ENCODE measurements at regions not wholly inside any gene's neighbourhood (a gene's known extent, or its start where the extent isn't known, plus 50 kb on each side); places are given as distances from the start of the nearest gene placed in this dataset.

DNA sequence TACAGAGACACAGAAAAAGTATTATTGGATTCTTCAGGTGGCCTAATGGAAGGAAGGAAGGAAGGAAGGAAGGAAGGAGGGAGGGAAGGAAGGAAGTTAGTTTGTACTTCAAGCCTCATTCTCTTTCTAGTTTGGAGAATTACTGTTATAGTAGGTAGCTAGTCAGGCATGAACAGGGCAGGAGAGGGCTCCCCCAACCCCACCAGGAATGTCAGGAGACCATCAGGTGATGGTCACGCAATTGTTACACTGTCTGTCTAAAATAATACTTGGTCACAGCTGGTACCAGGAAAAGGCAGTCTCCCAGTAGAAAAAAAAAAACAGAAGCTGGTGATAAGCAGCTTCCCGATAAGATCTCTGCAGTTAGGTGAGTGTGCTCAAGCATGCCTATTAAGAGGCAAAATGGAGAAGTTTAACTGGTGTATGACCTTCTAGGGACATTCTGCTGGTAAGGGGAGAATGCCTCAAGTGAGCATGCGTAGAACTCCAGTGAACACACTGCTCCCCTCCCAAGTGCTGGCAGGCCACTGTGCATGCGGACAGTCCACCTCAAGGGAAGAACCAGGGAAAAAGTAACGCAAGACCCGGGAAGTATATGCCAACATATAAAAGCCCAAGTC is 358.4 kb upstream of the SOX5 start:
- no peak for TF ChIP-seq POLR2AphosphoS5 (IDR thresholded peaks at IDR 0.05)
- TF ChIP-seq CTCF (IDR thresholded peaks at IDR 0.05 in 8 of 11, conservative IDR thresholded peaks at IDR 0.05 in 3 of 11) = no peak
- TF ChIP-seq POLR2A (IDR thresholded peaks at IDR 0.05) = no peak

All from spleen (tissue), 7 donors.